Loucy (cell line): ENCODE measurements at regions not wholly inside any gene's neighbourhood (a gene's known extent, or its start where the extent isn't known, plus 50 kb on each side); places are given as distances from the start of the nearest gene placed in this dataset.

Experiments
- H2AFZ ChIP-seq: fragments of 200-600 bp; sonication (generic); 2 replicates; pipeline ENCODE4 v1.6.0; 2016; ENCODE audit warnings: antibody characterized with exemption, mild to moderate bottlenecking, low read length, moderate library complexity
- H3F3A ChIP-seq: fragments of 200-600 bp; 2 replicates; pipeline ENCODE4 v1.6.0; 2016; ENCODE audit warnings: antibody characterized with exemption, low read depth, mild to moderate bottlenecking
- H3K27me3 ChIP-seq: fragments of 200-600 bp; sonication (generic); 2 replicates; pipeline ENCODE4 v1.6.1; 2014; ENCODE audit warnings: low read length, mild to moderate bottlenecking; ENCODE audit not compliant: insufficient read depth, poor library complexity, severe bottlenecking
- H3K36me3 ChIP-seq: fragments of 200-600 bp; sonication (generic); 2 replicates; pipeline ENCODE4 v1.6.1; 2016; ENCODE audit warnings: low read length; ENCODE audit not compliant: insufficient read depth
- H3K4me1 ChIP-seq: fragments of 200-600 bp; sonication (generic); 2 replicates; pipeline ENCODE4 v1.5.1; 2014; ENCODE audit warnings: low read length, mild to moderate bottlenecking; ENCODE audit not compliant: insufficient read depth, poor library complexity, severe bottlenecking
- H3K4me2 ChIP-seq: fragments of 200-600 bp; sonication (generic); 2 replicates; pipeline ENCODE4 v1.6.0; 2014; ENCODE audit warnings: antibody characterized with exemption, low read length, low read depth, mild to moderate bottlenecking; ENCODE audit not compliant: poor library complexity, severe bottlenecking
- H3K4me3 ChIP-seq: fragments of 200-600 bp; sonication (generic); 2 replicates; pipeline ENCODE4 v1.5.1; 2014; ENCODE audit warnings: low read length, mild to moderate bottlenecking, mixed read lengths; ENCODE audit not compliant: poor library complexity, severe bottlenecking
- H3K79me2 ChIP-seq: fragments of 200-600 bp; sonication (generic); 2 replicates; pipeline ENCODE4 v1.6.1; 2014; ENCODE audit warnings: low read length; ENCODE audit not compliant: insufficient read depth
- H3K9ac ChIP-seq: fragments of 200-600 bp; sonication (generic); 2 replicates; pipeline ENCODE4 v1.6.0; 2014; ENCODE audit warnings: mild to moderate bottlenecking, low read depth, low read length, moderate library complexity; ENCODE audit not compliant: poor library complexity, severe bottlenecking
- H3K9me2 ChIP-seq: fragments of 200-600 bp; sonication (generic); replicated peaks from 2 replicates; pipeline ENCODE4 v1.6.1; 2016; ENCODE audit warnings: low read depth, low read length, mixed read lengths
- H3K9me3 ChIP-seq: fragments of 200-600 bp; sonication (generic); 2 replicates; pipeline ENCODE4 v1.6.1; 2014; ENCODE audit warnings: mild to moderate bottlenecking, antibody characterized with exemption, low read length, low read depth; ENCODE audit not compliant: insufficient read depth
- H4K20me1 ChIP-seq: fragments of 200-600 bp; sonication (generic); 2 replicates; pipeline ENCODE4 v1.6.0; 2014; ENCODE audit warnings: antibody characterized with exemption, low read length, mild to moderate bottlenecking; ENCODE audit not compliant: insufficient read depth, poor library complexity, severe bottlenecking
- CTCF ChIP-seq: fragments of 200-600 bp; sonication (generic); conservative IDR thresholded peaks from 2 replicates; pipeline ENCODE4 v1.5.1; 2014; ENCODE audit warnings: mild to moderate bottlenecking, antibody characterized with exemption, low read length
- EZH2phosphoT487 ChIP-seq: fragments of 200-600 bp; IDR thresholded peaks from 2 replicates; pipeline ENCODE4 v1.6.1; 2018; ENCODE audit warnings: antibody characterized with exemption, mild to moderate bottlenecking, moderate library complexity, borderline replicate concordance

DNA sequence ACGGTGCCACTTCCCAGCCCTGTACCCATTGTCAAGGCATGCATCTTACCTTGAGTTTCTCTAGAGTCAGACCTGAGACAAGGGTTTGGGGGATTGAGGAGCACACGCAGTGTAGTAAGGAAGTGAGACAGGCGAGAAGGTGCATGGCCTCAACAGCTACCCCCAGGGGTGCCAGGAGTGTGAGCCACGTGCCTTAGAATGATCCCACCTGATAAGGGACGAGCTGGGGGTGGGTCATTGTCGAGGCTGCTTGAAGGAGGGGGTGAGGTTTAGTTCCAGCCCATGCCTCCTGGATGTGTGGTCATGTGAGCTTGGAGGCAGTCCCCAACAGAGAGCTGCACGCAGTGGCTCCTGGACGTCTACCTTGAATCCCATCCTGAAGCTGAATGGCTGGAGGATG is 320.5 kb downstream of the VRK1 start:
- no peaks in the 10 kb centered on the region for H3F3A ChIP-seq
- H3K9me3 ChIP-seq, result no peaks in the 10 kb centered on the region
- H3K36me3 ChIP-seq, result no peaks in the 10 kb centered on the region
- H3K4me3 ChIP-seq, result no peak overlapping the region
- H3K27me3 ChIP-seq, result no peaks in the 10 kb centered on the region
- H2AFZ ChIP-seq, result no peak overlapping the region
- H3K9ac ChIP-seq, result no peak overlapping the region
- H3K4me1 ChIP-seq, result no peaks in the 10 kb centered on the region
- TF ChIP-seq EZH2phosphoT487 (no peak), CTCF (no peak)
- no peaks in the 10 kb centered on the region for H3K79me2 ChIP-seq
- H4K20me1 ChIP-seq, result no peaks in the 10 kb centered on the region
- H3K4me2 ChIP-seq, result no peak overlapping the region
- H3K9me2 ChIP-seq, result no peaks in the 10 kb centered on the region

DNA sequence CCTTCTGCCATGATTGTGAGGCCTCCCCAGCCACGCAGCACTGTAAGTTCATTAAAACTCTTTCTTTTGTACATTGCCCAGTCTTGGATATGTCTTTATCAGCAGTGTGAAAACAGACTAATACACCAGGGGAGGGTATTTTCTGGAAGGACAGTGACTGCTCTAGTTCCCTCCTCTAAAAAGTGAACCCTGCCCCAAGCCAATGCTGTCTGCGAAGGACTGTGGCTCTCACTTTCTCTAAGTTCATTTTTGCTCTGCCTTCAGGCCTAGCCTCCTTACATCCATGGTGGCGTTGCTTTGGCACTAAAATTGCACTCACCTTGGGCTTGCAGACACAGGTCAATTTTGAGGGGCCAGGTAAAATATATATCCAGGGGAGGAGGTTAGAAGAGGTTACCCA is 323.0 kb downstream of the VRK1 start:
- no peaks in the 10 kb centered on the region for H3K9me2 ChIP-seq
- no peak for TF ChIP-seq EZH2phosphoT487
- TF ChIP-seq CTCF, result no peak
- no peak overlapping the region for H3K4me2 ChIP-seq
- H3K4me3 ChIP-seq, result no peak overlapping the region
- H3F3A ChIP-seq, result no peaks in the 10 kb centered on the region
- H4K20me1 ChIP-seq, result no peaks in the 10 kb centered on the region
- no peaks in the 10 kb centered on the region for H3K4me1 ChIP-seq
- no peak overlapping the region for H2AFZ ChIP-seq
- no peaks in the 10 kb centered on the region for H3K27me3 ChIP-seq
- H3K9ac ChIP-seq, result no peak overlapping the region
- H3K36me3 ChIP-seq, result no peaks in the 10 kb centered on the region
- H3K79me2 ChIP-seq, result no peaks in the 10 kb centered on the region
- no peaks in the 10 kb centered on the region for H3K9me3 ChIP-seq

GRCh38 chr14:97120611-97121031 is 323.4 kb downstream of the VRK1 start:
- Histone ChIP-seq H3K79me2 (no peaks in the 10 kb centered on the region), H3F3A (no peaks in the 10 kb centered on the region), H3K36me3 (no peaks in the 10 kb centered on the region), H4K20me1 (no peaks in the 10 kb centered on the region), H2AFZ (no peak overlapping the region), H3K9ac (no peak overlapping the region), H3K9me2 (no peaks in the 10 kb centered on the region), H3K4me3 (no peak overlapping the region), H3K9me3 (no peaks in the 10 kb centered on the region), H3K4me1 (no peaks in the 10 kb centered on the region), H3K4me2 (no peak overlapping the region), H3K27me3 (no peaks in the 10 kb centered on the region)
- TF ChIP-seq EZH2phosphoT487, result no peak
- no peak for TF ChIP-seq CTCF
